ENCODE measurements at regions not wholly inside any gene's neighbourhood (a gene's known extent, or its start where the extent isn't known, plus 50 kb on each side); places are given as distances from the start of the nearest gene placed in this dataset.

- no peak for DNase-seq (ENCODE audit: low read depth)
- no peak for TF ChIP-seq CTCF (conservative IDR thresholded peaks at IDR 0.05; ENCODE audit: low read depth, low read length)
- H3K4me3 ChIP-seq (ENCODE audit: low read depth, low read length): no peak overlapping the region
Measured at GRCh38 chr2:224194161-224194560, 155.1 kb upstream of the SERPINE2 start.

GRCh38 chr2:224191465-224191864 is 152.4 kb upstream of the SERPINE2 start:
- DNase-seq (ENCODE audit: low read depth): no peak
- no peak for TF ChIP-seq CTCF (conservative IDR thresholded peaks at IDR 0.05; ENCODE audit: low read depth, low read length)
- H3K4me3 ChIP-seq (ENCODE audit: low read depth, low read length): no peak overlapping the region

- TF ChIP-seq CTCF (conservative IDR thresholded peaks at IDR 0.05; ENCODE audit: low read depth, low read length): no peak
- H3K4me3 ChIP-seq (ENCODE audit: low read depth, low read length): no peak overlapping the region
- DNase-seq (ENCODE audit: low read depth): no peak
Measured at GRCh38 chr2:224190936-224191270, 151.8 kb upstream of the SERPINE2 start.

- no peak for DNase-seq (ENCODE audit: low read depth)
- no peak overlapping the region for H3K4me3 ChIP-seq (ENCODE audit: low read depth, low read length)
- TF ChIP-seq CTCF (conservative IDR thresholded peaks at IDR 0.05; ENCODE audit: low read depth, low read length): no peak
Measured at GRCh38 chr2:224190234-224190935, 151.3 kb upstream of the SERPINE2 start.

GRCh38 chr2:224187220-224187619 is 148.1 kb upstream of the SERPINE2 start:
- TF ChIP-seq CTCF (conservative IDR thresholded peaks at IDR 0.05; ENCODE audit: low read depth, low read length): no peak

GRCh38 chr2:224185023-224185601 is 146.0 kb upstream of the SERPINE2 start:
- no peak for DNase-seq (ENCODE audit: low read depth)
- no peak for TF ChIP-seq CTCF (conservative IDR thresholded peaks at IDR 0.05; ENCODE audit: low read depth, low read length)

More at GRCh38 chr2:224187220-224187619, 148.1 kb upstream of the SERPINE2 start:
- H3K4me3 ChIP-seq (ENCODE audit: low read depth, low read length): no peak overlapping the region
- no peak for DNase-seq (ENCODE audit: low read depth)

GRCh38 chr2:224183086-224183485 is 144.0 kb upstream of the SERPINE2 start:
- peak; percentile 54 for DNase-seq (ENCODE audit: low read depth)
- TF ChIP-seq CTCF (conservative IDR thresholded peaks at IDR 0.05; ENCODE audit: low read depth, low read length): no peak
- no peak overlapping the region for H3K4me3 ChIP-seq (ENCODE audit: low read depth, low read length)

More at GRCh38 chr2:224185023-224185601, 146.0 kb upstream of the SERPINE2 start:
- H3K4me3 ChIP-seq (ENCODE audit: low read depth, low read length): no peak overlapping the region
